ENCODE measurements at regions not wholly inside any gene's neighbourhood (a gene's known extent, or its start where the extent isn't known, plus 50 kb on each side); places are given as distances from the start of the nearest gene placed in this dataset.

- no peaks in the 10 kb centered on the region for H3K27me3 ChIP-seq (ENCODE audit: low read length)
- no peaks in the 10 kb centered on the region for H3K9me2 ChIP-seq (replicated peaks; ENCODE audit: insufficient read depth, low read length)
- no peak overlapping the region for H3K4me2 ChIP-seq (ENCODE audit: low read depth, low read length, poor library complexity, severe bottlenecking)
- no peak overlapping the region for H2AFZ ChIP-seq (ENCODE audit: low read depth, low read length, severe bottlenecking)
- TF ChIP-seq CTCF (IDR thresholded peaks at IDR 0.05; ENCODE audit: insufficient read depth, low read length, poor library complexity, severe bottlenecking) (no peak), EZH2phosphoT487 (conservative IDR thresholded peaks at IDR 0.05; ENCODE audit: low read length) (no peak)
- H3K79me2 ChIP-seq (ENCODE audit: insufficient read depth, low read length) = no peaks in the 10 kb centered on the region
- no peaks in the 10 kb centered on the region for H3F3A ChIP-seq (ENCODE audit: insufficient read depth)
- H3K9ac ChIP-seq (ENCODE audit: low read length) = no peak overlapping the region
- no peaks in the 10 kb centered on the region for H3K9me3 ChIP-seq (ENCODE audit: insufficient read depth, low read length)
- H3K4me3 ChIP-seq (ENCODE audit: insufficient read depth, low read length, poor library complexity, severe bottlenecking) = no peak overlapping the region
- H3K27ac ChIP-seq (ENCODE audit: low read depth, low read length) = no peak overlapping the region
- H3K36me3 ChIP-seq (ENCODE audit: low read length) = no peaks in the 10 kb centered on the region
- no peaks in the 10 kb centered on the region for H4K20me1 ChIP-seq (ENCODE audit: low read depth, low read length)
Measured at GRCh38 chr2:236369661-236370062, 105.5 kb upstream of the ASB18 start.

- H3K9me2 ChIP-seq (replicated peaks; ENCODE audit: insufficient read depth, low read length) = no peaks in the 10 kb centered on the region
- no peaks in the 10 kb centered on the region for H3K27me3 ChIP-seq (ENCODE audit: low read length)
Measured at GRCh38 chr2:236370847-236371409, 106.7 kb upstream of the ASB18 start.

GRCh38 chr2:236375973-236376476 is 111.8 kb upstream of the ASB18 start:
- Histone ChIP-seq H3K27me3 (ENCODE audit: low read length) (no peaks in the 10 kb centered on the region), H3K27ac (ENCODE audit: low read depth, low read length) (no peak overlapping the region), H3F3A (ENCODE audit: insufficient read depth) (no peaks in the 10 kb centered on the region), H3K36me3 (ENCODE audit: low read length) (no peaks in the 10 kb centered on the region), H3K4me2 (ENCODE audit: low read depth, low read length, poor library complexity, severe bottlenecking) (no peak overlapping the region), H3K4me3 (ENCODE audit: insufficient read depth, low read length, poor library complexity, severe bottlenecking) (no peak overlapping the region), H3K9ac (ENCODE audit: low read length) (no peak overlapping the region), H2AFZ (ENCODE audit: low read depth, low read length, severe bottlenecking) (no peak overlapping the region), H3K9me2 (replicated peaks; ENCODE audit: insufficient read depth, low read length) (no peaks in the 10 kb centered on the region), H3K9me3 (ENCODE audit: insufficient read depth, low read length) (no peaks in the 10 kb centered on the region), H3K79me2 (ENCODE audit: insufficient read depth, low read length) (no peaks in the 10 kb centered on the region), H4K20me1 (ENCODE audit: low read depth, low read length) (no peaks in the 10 kb centered on the region)
- no peak for TF ChIP-seq CTCF (IDR thresholded peaks at IDR 0.05; ENCODE audit: insufficient read depth, low read length, poor library complexity, severe bottlenecking)
- no peak for TF ChIP-seq EZH2phosphoT487 (conservative IDR thresholded peaks at IDR 0.05; ENCODE audit: low read length)

More at GRCh38 chr2:236370847-236371409, 106.7 kb upstream of the ASB18 start:
- no peaks in the 10 kb centered on the region for H3K9me3 ChIP-seq (ENCODE audit: insufficient read depth, low read length)
- H3F3A ChIP-seq (ENCODE audit: insufficient read depth) = no peaks in the 10 kb centered on the region
- no peaks in the 10 kb centered on the region for H4K20me1 ChIP-seq (ENCODE audit: low read depth, low read length)
- no peak overlapping the region for H3K4me2 ChIP-seq (ENCODE audit: low read depth, low read length, poor library complexity, severe bottlenecking)
- no peak overlapping the region for H3K4me3 ChIP-seq (ENCODE audit: insufficient read depth, low read length, poor library complexity, severe bottlenecking)
- H3K36me3 ChIP-seq (ENCODE audit: low read length) = no peaks in the 10 kb centered on the region
- H3K9ac ChIP-seq (ENCODE audit: low read length) = no peak overlapping the region
- TF ChIP-seq CTCF (IDR thresholded peaks at IDR 0.05; ENCODE audit: insufficient read depth, low read length, poor library complexity, severe bottlenecking) = no peak
- TF ChIP-seq EZH2phosphoT487 (conservative IDR thresholded peaks at IDR 0.05; ENCODE audit: low read length) = no peak
- no peak overlapping the region for H2AFZ ChIP-seq (ENCODE audit: low read depth, low read length, severe bottlenecking)
- H3K79me2 ChIP-seq (ENCODE audit: insufficient read depth, low read length) = no peaks in the 10 kb centered on the region
- no peak overlapping the region for H3K27ac ChIP-seq (ENCODE audit: low read depth, low read length)
